NCI-H510A treated with DMSO at 0.1 percent for 48 hours (cell line): ENCODE measurements at regions not wholly inside any gene's neighbourhood (a gene's known extent, or its start where the extent isn't known, plus 50 kb on each side); places are given as distances from the start of the nearest gene placed in this dataset.

Source experiments
- DNase-seq: peaks from one replicate; lab custom pipeline; 2025; lab: John Stamatoyannopoulos, UW

DNA sequence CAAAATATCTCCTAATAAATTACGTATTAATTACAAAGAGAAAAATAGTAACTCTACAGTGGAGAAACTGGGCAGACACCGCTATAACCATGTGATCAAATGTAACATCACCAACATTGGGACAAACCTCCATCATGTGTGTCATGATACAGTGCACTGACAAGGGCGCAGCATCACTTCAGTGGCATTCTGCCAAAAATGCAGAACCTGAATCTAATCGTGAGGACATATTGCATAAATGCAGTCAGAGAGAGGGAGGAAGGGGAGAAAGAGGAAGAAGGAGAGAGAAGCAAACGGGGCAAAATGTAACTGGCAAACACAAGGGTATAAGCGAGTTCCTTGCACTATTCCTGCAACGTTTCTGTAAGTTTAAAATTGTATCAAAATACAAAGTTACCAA lies 74.2 kb upstream of the MARCHF10 start:
- DNase-seq = no peak

DNA sequence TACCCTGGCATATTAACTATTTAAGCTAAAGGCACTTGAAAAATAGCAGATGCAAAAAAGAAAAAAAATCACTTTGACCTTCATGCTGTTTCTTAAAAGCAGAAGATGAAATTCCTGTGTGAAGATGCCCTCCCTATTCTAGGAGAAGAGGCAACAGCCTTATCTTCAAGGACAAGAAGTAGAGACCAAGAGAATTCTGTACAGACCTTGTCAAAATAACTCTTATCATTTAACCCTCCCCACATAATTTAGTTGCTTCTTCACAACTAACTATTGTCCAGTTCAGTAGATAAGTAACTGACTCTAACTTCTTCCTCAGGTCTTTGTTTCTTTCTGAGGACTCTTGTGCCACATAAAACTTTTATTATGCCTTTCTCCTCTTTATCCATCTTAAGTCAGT lies 72.0 kb upstream of the MARCHF10 start:
- DNase-seq = no peak

DNA sequence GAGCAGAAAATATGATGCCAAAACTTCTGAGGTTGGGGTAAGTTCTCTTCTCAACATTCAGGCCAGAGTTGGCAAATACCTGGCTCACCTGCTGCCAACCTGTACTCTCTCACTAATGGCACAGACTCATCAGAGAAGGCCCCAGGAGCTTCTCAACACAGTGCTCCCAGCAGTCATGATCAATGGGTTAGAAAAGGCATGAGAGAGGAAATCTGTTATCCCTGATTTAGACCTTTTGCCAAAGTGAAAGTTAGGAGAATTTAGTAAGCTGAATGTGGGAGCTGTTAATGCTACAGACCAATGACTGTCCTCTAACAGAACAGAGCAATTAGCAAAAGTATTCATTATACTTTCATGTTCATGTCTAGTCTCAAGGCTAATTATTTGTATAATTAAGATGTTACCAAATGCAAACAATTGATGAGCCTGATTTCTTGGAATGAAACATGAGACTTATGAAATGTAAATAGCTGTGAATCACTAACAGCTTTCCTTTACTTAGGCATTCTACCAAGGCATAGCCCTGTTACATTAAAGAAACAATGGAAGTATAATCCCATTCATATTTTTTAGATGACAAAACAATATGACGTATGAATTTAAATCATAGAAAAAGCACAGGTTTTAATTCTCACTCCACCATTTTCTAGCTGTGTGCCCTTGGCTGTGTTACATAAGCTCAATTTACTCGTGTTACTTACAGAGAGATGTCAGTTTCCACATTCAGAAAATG lies 68.7 kb upstream of the MARCHF10 start:
- DNase-seq = no peak

DNA sequence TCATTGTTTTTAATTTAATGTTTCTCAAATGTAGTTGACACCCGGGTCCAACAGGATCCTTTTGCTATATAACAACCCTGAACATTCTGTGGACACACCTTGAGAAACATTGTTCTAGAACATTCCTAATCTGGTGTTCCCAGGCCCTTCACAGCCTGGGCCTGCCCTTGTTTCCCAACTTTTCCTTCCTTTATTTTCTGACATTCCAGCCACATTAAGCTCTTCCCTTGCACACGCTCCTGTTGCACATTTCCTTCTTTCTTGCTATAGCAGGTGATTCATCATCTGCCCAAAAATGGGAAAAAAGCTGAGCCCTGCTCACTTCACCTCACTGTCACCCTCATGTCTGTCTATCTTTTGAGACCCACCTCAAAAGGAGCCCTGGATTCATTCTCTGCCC lies 67.9 kb upstream of the MARCHF10 start:
- no peak for DNase-seq

DNA sequence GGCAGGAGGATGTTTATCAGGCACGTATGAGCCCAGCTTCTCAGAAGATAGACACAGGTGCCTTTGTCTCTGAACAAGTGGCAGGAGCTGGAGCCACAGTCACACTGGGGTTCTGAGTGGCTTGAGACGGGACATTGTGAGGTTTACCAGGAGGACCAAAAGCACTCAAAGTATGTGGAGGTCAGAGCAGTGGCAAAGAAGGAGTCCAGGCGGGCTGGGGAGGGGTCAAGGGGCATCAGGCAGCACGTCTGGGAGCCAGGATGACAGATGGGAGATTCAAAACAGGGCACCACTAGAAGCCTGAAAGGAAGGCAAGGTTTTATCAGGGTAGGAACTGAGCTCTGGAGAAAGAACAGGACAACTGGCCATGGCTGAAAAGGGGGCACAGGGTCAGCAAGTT lies 67.2 kb upstream of the MARCHF10 start:
- DNase-seq = no peak

DNA sequence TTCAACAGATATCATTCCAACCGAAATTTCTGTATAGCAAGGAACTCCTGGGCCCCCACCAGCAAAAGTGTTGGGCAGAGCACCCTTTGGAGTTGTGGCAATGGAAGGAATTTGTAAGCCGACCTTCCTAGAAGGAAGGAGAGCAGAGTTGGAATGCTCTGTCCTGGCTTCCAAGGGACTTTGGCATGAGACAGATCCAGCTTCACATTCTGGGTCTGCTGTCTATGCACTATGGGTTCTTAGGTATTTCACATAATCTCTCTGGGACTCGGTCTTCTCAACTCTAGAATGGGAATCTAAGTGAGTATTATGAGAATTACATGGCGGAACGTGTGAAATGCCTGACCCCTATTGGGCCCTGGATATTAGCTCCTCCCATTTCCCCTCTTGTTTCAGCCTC lies 63.2 kb upstream of the MARCHF10 start:
- DNase-seq = no peak

DNA sequence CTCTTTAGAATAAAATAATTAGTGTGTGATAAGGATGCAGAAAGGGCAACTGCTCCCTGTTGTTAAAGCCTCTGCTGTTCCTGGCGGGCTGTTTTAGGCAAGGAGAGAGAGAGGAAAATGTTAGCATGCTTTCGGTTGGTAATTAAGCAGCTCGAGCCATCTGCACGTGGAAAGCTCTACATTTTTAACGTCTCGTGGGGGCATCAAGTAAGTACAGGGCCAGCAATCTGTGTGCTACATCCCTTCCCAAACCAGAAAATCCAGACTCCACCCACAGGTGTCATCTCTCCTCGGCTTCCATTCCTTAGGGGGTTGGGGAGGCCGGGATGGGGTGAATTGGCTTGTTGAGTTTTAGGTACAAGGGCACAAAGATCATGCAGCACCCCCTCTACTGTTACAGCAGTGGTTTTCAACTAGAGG lies 62.4 kb upstream of the MARCHF10 start:
- DNase-seq = no peak

DNA sequence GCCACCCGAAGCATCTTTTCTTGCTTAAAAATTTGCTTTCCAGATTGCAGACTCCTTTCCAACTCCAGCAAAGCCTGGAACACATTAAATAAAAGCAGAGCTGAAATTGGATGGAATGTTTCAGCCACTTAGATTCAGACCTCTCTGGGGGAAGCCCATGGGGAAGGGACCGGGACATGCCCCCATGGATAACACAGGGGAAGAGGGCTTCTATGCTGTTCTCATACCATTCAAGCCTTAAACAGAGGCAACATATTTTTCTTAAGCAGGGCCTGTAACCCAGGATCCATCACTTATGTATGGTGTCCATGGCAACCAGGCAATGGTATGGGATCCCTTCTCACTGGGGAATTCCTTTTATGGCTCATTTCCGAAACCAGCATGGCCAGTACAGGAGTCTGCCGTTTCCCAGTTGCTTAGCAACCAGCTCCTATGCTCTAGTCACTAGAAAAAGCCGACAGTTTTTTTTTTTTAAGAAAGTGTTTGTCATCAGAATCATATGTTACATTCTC lies 62.0 kb upstream of the MARCHF10 start:
- DNase-seq = peak; percentile 76

DNA sequence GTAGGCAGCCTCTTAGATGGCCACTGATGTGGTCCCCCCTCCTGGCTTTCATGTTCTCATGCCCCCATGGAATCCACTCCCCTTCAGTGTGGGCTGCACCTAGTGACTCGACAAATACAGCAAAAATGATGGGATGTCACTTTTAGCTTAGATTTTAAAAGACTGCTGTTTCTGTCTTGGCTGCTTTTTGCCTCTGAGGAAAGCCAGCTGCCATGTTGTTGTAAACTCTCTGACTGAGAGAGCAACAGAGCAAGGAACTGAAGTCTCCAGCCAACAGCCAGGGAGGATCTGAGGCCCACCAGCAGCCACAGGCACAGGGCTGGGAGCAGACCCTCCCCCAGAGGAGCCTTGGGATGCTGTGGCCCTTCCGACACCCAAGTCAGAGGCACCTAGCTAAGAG lies 60.6 kb upstream of the MARCHF10 start:
- DNase-seq = no peak

DNA sequence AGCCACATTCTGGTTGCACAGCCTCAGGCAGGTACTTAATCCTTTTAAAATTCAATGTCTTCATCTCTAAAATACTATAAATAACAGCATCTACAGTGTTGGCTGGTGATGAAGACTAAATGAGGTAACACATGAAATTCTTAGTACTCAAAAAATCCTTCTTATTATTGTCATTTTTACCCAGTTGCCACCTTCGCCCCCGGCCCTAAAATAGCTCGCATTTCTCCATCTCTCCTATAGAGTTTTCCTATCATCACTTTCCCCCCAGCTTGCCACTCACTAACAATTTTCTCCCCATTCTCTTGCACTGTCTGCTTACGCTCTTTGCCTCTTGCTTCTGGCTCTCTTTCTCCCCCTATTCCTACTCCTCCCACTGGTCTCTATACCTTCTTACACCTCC lies 59.9 kb upstream of the MARCHF10 start:
- no peak for DNase-seq

DNA sequence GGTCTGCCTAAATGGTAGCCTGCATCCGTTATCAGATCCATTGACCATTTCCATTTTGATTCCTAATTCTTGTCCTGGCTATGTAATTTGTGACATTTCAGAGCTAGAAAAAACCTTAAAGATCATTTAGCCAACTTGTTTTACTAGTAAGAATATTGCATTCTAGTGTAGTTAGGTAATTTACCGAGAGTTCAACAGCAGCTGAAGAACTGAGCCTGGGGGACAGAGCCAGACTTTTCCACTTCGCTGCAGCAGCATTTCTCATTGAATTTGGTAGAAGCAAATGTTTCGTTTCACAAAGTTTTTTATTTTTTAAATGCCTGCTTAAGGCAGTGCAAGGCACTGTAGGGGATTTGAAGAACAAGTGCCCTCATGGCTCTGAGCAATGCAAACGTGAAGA lies 59.2 kb upstream of the MARCHF10 start:
- no peak for DNase-seq

DNA sequence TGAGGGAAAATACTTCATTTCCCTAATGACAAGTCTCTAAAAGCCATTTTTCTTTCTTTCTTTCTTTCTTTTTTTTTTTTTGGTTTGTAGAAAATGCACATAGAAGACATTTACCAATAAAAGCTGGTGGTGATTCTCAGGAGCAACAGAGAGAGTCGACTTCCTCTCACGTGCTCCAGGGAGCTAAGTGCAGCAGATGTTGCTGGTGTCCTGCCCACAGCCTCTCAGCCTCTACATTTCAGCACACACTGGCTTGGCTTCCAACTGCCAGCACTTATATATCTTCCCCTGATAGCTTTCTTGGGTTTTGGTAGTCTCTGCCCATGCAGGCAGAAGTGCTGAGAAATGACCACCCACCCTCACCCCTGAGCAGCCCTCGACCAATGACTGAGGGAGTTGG lies 58.4 kb upstream of the MARCHF10 start:
- DNase-seq = no peak

DNA sequence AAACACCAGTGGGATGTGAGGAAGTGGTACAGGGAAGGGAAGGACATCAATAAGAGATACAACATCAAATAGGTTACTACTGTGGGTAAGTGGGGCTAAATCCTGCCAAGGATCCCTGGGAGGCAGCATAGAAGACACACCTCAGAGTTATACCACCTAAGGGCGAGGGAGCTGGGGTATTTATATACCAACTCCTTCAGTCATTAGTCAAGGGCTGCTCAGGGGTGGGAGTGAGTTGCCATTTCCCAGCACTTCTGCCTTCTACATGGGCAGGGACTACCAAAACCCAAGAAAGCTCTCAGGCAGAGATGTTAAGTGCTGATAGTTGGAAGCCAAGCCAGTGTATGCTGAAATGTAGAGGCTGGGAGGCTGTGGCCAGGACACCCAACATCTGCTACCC lies 57.5 kb upstream of the MARCHF10 start:
- DNase-seq = no peak

DNA sequence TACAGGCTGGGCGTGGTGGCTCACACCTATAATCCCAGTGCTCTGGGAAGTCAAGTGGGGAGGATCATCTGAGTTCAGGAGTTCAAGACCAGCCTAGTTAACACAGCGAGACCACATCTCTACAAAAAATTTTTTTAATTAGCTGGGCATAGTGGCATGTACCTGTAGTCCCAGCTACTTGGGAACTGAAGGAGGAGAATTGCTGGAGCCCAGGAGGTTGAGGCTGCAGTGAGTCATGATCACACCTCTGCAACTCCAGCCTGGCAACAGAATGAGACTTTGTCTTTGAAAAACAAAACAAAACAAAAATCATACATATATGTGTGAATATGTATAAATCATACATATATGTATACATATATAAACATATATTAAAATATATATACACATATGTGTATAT lies 54.1 kb upstream of the MARCHF10 start:
- DNase-seq = no peak

DNA sequence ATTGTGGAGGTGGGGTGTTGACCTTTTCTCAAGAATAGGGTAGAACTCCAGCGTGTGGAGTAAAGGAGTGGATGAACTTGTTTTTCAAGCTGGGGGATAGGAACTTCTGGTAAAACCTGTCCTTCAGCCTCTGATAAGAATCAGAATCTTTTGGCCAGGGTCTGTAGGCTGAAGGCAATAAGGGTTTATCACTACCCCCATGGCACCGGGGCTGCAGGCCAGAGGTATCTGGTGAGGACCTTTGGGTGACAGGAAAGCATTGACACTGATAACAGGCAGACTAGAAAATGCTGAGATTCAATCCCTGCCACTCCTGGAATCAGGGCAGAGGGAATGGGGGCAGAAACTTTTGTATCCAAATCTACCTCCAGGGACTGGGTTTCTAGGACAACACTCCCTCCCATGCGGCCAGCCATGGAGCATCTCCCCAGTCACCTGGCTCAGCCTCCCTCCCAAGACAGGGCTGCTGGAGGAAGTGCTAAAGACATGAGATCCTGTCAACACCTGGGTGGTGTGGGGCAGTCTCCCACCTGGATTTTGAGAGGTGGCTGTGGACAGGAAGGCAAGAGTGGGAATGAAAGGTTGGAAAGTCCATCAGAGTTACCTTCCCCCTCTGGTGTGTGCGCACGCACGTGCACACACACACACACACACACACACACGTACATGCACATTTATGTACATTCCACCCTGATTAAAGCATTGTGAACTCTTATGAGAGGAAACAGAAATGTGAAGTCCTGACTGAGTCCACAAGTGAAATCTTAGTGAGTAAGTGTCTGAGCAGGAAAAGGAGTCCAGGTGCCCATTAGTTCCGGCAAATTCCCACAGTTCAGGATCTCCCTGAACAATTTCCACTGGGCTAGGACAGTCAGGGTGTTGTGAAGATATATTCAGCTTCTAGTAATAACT lies 53.1 kb upstream of the MARCHF10 start:
- DNase-seq = peak; percentile 54

DNA sequence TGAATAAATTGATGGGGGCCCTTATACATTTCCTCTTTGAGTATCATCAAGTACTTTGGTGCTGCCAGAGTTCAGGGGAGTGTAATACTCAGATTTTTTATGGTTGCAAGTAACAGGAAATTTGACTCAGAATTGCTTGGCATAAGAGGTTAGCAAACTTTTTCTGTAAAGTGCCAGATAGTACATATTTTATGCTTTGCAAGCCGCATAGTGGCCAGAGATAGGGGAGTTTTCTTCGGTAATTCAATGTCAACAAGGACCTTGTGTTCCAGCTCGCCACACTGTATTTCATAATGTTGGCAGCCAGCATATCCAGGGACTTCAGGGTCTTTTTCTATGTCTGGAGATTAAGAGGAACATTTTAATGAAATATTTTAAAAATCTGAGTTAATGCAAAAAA lies 51.0 kb upstream of the MARCHF10 start:
- DNase-seq = no peak
